Activated T-helper 1 cell treated with anti-CD3 and anti-CD28 coated beads, Interleukin-12 subunit alpha, Interleukin-12 subunit beta, Interleukin-2, Interleukin-4 antibody, amounts not matched to agents 30 ng/mL and 10 ng/mL and 1 ng/mL, durations not matched to agents 14 hours and 24 hours and 36 hours (primary cell): ENCODE measurements at regions not wholly inside any gene's neighbourhood (a gene's known extent, or its start where the extent isn't known, plus 50 kb on each side); places are given as distances from the start of the nearest gene placed in this dataset.
A peak's percentile ranks its signal among the peaks of the same experiment; 100 is the strongest.

Experiments
- DNase-seq: peaks from one replicate; pipeline ENCODE4 v3.0.0; 2021; ENCODE audit warnings: low spot score
- H3K27ac Mint-ChIP-seq: one replicate; pipeline ENCODE4 v1.8.0; 2021; ENCODE audit warnings: mild to moderate bottlenecking, mixed read lengths
- H3K27me3 Mint-ChIP-seq: one replicate; pipeline ENCODE4 v1.8.0; 2022; ENCODE audit warnings: mild to moderate bottlenecking, moderate library complexity, mixed read lengths; ENCODE audit not compliant: insufficient read depth
- H3K36me3 Mint-ChIP-seq: one replicate; pipeline ENCODE4 v1.8.0; 2021; ENCODE audit warnings: low read depth, mixed read lengths
- H3K4me1 Mint-ChIP-seq: one replicate; pipeline ENCODE4 v1.8.0; 2021; ENCODE audit warnings: low read depth, mixed read lengths
- H3K4me3 Mint-ChIP-seq: one replicate; pipeline ENCODE4 v1.8.0; 2021; ENCODE audit warnings: mild to moderate bottlenecking, moderate library complexity, mixed read lengths
- H3K9me3 Mint-ChIP-seq: one replicate; pipeline ENCODE4 v1.8.0; 2021; ENCODE audit warnings: mixed read lengths
- intact Hi-C: fragments of 100-400 bp; cut with micrococcal nuclease; formaldehyde crosslinking; loops from one replicate; pipeline ENCODE4 v1.15.1; 2024

- H3K4me1 Mint-ChIP-seq = peaks cover 20% of the 10 kb centered on the region
- no peak for DNase-seq
- peaks cover 2% of the 10 kb centered on the region for H3K27me3 Mint-ChIP-seq
These were observed 113.8 kb upstream of the ANKRD55 start for GRCh38 chr5:56346741-56347535.

GRCh38 chr5:56346044-56346710, 113.0 kb upstream of the ANKRD55 start:
- H3K36me3 Mint-ChIP-seq = peaks cover 9% of the 10 kb centered on the region
- H3K9me3 Mint-ChIP-seq = no peaks in the 10 kb centered on the region

More at GRCh38 chr5:56346741-56347535, 113.8 kb upstream of the ANKRD55 start:
- no peak overlapping the region for H3K4me3 Mint-ChIP-seq
- intact Hi-C loops = no loop called here
- H3K27ac Mint-ChIP-seq = no peak overlapping the region
- peaks cover 9% of the 10 kb centered on the region for H3K36me3 Mint-ChIP-seq
- H3K9me3 Mint-ChIP-seq = no peaks in the 10 kb centered on the region

DNA sequence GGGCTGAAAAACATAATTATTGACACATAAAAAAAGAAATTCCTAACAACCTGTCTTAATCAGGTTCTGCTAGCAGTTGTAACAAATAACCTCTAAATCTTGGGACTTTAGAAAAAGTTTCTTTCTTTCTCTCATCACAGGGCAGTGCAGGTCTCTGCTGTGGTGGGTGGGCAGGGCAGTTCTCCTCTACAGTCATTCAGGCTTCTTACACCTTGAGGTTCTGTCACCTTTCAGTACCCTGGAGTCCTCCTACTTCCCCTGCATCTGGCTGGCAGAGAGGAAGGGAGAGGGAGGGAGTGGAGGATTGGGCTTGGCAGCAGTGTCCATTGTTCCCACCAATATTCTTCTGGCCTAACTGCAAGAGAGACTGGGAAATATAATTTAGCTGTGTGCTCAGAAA, 112.2 kb upstream of the ANKRD55 start:
- peaks cover 12% of the 10 kb centered on the region for H3K4me1 Mint-ChIP-seq
- H3K4me3 Mint-ChIP-seq = no peak overlapping the region
- no peaks in the 10 kb centered on the region for H3K9me3 Mint-ChIP-seq
- no peak overlapping the region for H3K27ac Mint-ChIP-seq
- peaks cover 9% of the 10 kb centered on the region for H3K36me3 Mint-ChIP-seq
- H3K27me3 Mint-ChIP-seq = peaks cover 2% of the 10 kb centered on the region
- DNase-seq = no peak
- intact Hi-C loops = no loop called here

More at GRCh38 chr5:56346044-56346710, 113.0 kb upstream of the ANKRD55 start:
- no peak overlapping the region for H3K27ac Mint-ChIP-seq
- H3K4me1 Mint-ChIP-seq = peaks cover 18% of the 10 kb centered on the region
- no peak for DNase-seq
- no peak overlapping the region for H3K4me3 Mint-ChIP-seq
- peaks cover 2% of the 10 kb centered on the region for H3K27me3 Mint-ChIP-seq
- intact Hi-C loops = no loop called here

- Mint-ChIP-seq H3K36me3 (peaks cover 9% of the 10 kb centered on the region), H3K27ac (no peak overlapping the region), H3K4me1 (peaks cover 12% of the 10 kb centered on the region), H3K9me3 (peaks cover 4% of the 10 kb centered on the region), H3K27me3 (peaks cover 2% of the 10 kb centered on the region), H3K4me3 (no peak overlapping the region)
- DNase-seq = no peak
- intact Hi-C loops = no loop called here
These were observed 111.5 kb upstream of the ANKRD55 start for GRCh38 chr5:56344594-56344993.

- intact Hi-C loops = no loop called here
- peaks cover 8% of the 10 kb centered on the region for H3K9me3 Mint-ChIP-seq
- H3K4me3 Mint-ChIP-seq = no peak overlapping the region
These were observed 110.9 kb upstream of the ANKRD55 start for GRCh38 chr5:56343988-56344387.

DNA sequence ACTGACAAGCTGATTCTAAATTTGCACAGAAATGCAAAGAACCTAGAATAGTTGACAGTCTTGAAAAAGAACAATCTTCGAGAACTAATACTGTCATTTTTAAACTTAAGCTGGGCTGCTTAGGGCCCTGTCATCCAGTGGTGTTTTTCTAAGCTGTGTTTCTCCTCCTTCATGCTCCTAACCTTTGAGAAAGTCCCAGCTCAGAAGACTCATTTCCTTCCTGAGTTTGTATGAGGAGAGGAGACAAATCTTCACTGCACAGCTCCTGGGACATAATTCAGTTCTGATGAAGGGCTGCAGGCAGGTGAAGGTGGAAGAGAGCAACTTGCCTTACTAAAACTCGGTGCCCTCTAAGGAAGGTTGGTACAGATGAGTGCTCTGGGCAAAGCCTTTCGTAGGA, 109.5 kb upstream of the ANKRD55 start:
- intact Hi-C loops = no loop called here
- peaks cover 9% of the 10 kb centered on the region for H3K36me3 Mint-ChIP-seq

More at GRCh38 chr5:56343988-56344387, 110.9 kb upstream of the ANKRD55 start:
- Mint-ChIP-seq H3K27me3 (peaks cover 2% of the 10 kb centered on the region), H3K36me3 (peaks cover 9% of the 10 kb centered on the region), H3K27ac (no peak overlapping the region), H3K4me1 (peaks cover 12% of the 10 kb centered on the region)
- no peak for DNase-seq

DNA sequence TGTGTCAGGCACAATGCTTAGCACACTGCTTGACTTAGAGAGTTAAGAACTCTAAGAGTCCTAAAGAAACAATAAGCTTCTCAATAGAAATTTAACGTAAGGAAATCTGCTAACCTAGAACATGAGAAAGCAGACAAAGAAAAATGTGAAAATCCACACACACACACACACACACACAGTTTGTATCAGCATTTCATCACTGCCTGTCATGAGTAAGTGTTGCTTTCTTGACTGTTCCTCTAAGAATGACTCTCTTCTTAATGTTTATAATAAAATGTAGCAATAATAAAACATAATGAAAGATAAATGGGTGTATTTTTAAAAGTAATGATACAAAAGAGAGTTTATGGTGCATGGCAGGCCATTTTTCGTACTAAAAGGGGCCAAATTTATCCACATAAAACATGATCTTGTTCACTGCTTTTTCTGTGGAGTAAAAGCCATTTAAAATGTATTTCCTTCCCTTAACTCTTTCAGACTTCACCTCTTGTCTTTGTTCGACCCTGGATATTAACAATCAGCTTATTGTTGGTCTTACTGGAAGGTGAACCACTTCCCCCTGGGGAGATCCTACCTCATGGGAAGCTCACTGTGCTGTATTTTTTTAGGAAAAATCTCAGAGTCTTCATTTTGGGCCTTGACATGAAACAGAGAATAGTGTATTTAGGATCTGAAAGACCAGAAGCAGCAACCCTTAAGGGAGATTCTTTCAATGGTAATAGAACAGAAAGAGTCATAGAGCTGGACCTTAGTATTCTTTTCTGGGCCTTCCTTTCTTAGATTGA, 107.3 kb upstream of the ANKRD55 start:
- H3K4me3 Mint-ChIP-seq = no peak overlapping the region
- intact Hi-C loops = no loop called here

More for the DNA sequence above, 109.5 kb upstream of the ANKRD55 start:
- Mint-ChIP-seq H3K27me3 (peaks cover 2% of the 10 kb centered on the region), H3K4me3 (no peak overlapping the region), H3K4me1 (peaks cover 12% of the 10 kb centered on the region), H3K9me3 (peaks cover 12% of the 10 kb centered on the region), H3K27ac (no peak overlapping the region)
- no peak for DNase-seq

GRCh38 chr5:56339732-56340131, 106.6 kb upstream of the ANKRD55 start:
- DNase-seq = no peak
- H3K4me3 Mint-ChIP-seq = no peak overlapping the region
- H3K27ac Mint-ChIP-seq = no peak overlapping the region
- H3K4me1 Mint-ChIP-seq = peaks cover 12% of the 10 kb centered on the region
- H3K36me3 Mint-ChIP-seq = peaks cover 15% of the 10 kb centered on the region
- intact Hi-C loops = no loop called here
- H3K9me3 Mint-ChIP-seq = peaks cover 31% of the 10 kb centered on the region
- no peaks in the 10 kb centered on the region for H3K27me3 Mint-ChIP-seq

More for the DNA sequence above, 107.3 kb upstream of the ANKRD55 start:
- peaks cover 27% of the 10 kb centered on the region for H3K9me3 Mint-ChIP-seq
- peaks cover 12% of the 10 kb centered on the region for H3K36me3 Mint-ChIP-seq
- no peak overlapping the region for H3K27ac Mint-ChIP-seq
- DNase-seq = no peak
- H3K4me1 Mint-ChIP-seq = peaks cover 12% of the 10 kb centered on the region
- no peaks in the 10 kb centered on the region for H3K27me3 Mint-ChIP-seq

DNA sequence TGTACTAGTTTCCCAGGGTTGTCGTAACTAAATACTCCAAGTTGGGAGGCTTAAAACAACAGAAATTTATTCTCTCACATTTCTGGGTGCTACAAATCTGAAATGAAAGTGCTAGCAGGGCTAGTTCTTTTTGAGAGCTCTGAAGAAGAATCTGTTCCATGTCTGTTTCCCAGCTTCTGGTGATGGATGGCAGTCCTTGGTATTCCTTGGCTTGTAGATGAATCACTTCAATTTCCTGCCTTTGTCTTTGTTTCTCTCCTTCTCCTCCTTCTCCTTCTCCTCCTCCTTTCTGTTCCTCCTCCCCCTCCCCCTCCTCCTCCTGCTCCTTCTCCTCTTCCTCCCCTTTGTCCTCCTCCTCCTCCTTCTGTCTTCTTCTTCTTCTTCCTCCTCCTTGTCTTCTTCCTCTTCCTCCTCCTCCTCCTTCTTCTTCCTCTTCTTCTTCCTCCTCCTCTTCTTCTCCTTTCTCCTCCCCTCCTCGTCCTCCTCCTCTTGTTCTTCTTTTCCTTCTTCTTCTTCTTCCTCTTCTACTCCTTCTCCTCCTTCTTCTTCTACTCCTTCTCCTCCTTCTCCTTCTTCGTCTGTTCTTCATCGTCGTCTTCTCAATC, 104.7 kb upstream of the ANKRD55 start:
- Mint-ChIP-seq H3K27me3 (no peaks in the 10 kb centered on the region), H3K9me3 (peaks cover 42% of the 10 kb centered on the region), H3K4me1 (peaks cover 6% of the 10 kb centered on the region), H3K4me3 (no peak overlapping the region), H3K27ac (no peak overlapping the region), H3K36me3 (peaks cover 11% of the 10 kb centered on the region)
- DNase-seq = no peak
- intact Hi-C loops = no loop called here

GRCh38 chr5:56335212-56335611, 102.1 kb upstream of the ANKRD55 start:
- Mint-ChIP-seq H3K36me3 (peaks cover 16% of the 10 kb centered on the region), H3K4me3 (no peak overlapping the region), H3K27me3 (no peaks in the 10 kb centered on the region), H3K27ac (peak overlapping the region; percentile 49), H3K9me3 (peaks cover 50% of the 10 kb centered on the region), H3K4me1 (peaks cover 16% of the 10 kb centered on the region)
- no peak for DNase-seq
- intact Hi-C loops = no loop called here

- DNase-seq = no peak
- H3K9me3 Mint-ChIP-seq = peaks cover 26% of the 10 kb centered on the region
- H3K36me3 Mint-ChIP-seq = peaks cover 15% of the 10 kb centered on the region
- intact Hi-C loops = no loop called here
- H3K27me3 Mint-ChIP-seq = no peaks in the 10 kb centered on the region
- peaks cover 60% of the 10 kb centered on the region for H3K4me1 Mint-ChIP-seq
- no peak overlapping the region for H3K4me3 Mint-ChIP-seq
- peak overlapping the region; percentile 27 for H3K27ac Mint-ChIP-seq
These were observed 97.7 kb upstream of the ANKRD55 start for GRCh38 chr5:56330806-56331205.

- Mint-ChIP-seq H3K9me3 (peaks cover 20% of the 10 kb centered on the region), H3K4me1 (peaks cover 67% of the 10 kb centered on the region), H3K27ac (peak overlapping the region; percentile 87), H3K4me3 (peak overlapping the region; percentile 48), H3K36me3 (peaks cover 9% of the 10 kb centered on the region), H3K27me3 (no peaks in the 10 kb centered on the region)
- intact Hi-C loops = no loop called here
- no peak for DNase-seq
These were observed 97.0 kb upstream of the ANKRD55 start for GRCh38 chr5:56330167-56330566.
